GM12878 (cell line): ENCODE measurements at regions not wholly inside any gene's neighbourhood (a gene's known extent, or its start where the extent isn't known, plus 50 kb on each side); places are given as distances from the start of the nearest gene placed in this dataset.

ENCODE experiments used
- ATAC-seq: fragments of 200-7000 bp; cut with Tn5 transposase; 3 replicates; pipeline ENCODE4 v1.9.1; 2020; ENCODE audit warnings: mild to moderate bottlenecking, moderate library complexity
- BruUV-seq: library from RNA; stranded (reverse); fragments of 400-500 nt; replicated peaks from 2 replicates; lab custom pipeline; 2021; lab: Mats Ljungman, UMichigan
- CTCF ChIA-PET: fragments of 300-600 bp; sonication (Branson Sonifier 250); formaldehyde crosslinking; extraction: SDS; loops from one replicate; lab custom pipeline; 2021; ENCODE audit warnings: inconsistent platforms; lab: Yijun Ruan, JAX
- POLR2A ChIA-PET: fragments of 350-600 bp; formaldehyde crosslinking; extraction: SDS; loops from one replicate; lab custom pipeline; 2021; ENCODE audit warnings: inconsistent platforms; lab: Charles Lee
- RAD21 ChIA-PET: fragments of 300-600 bp; sonication (Branson Sonifier 250); formaldehyde crosslinking; loops from one replicate; lab custom pipeline; 2023; ENCODE audit warnings: antibody characterized with exemption; ENCODE audit not compliant: unreplicated experiment; lab: Charles Lee
- SMC1A ChIA-PET: fragments of 300-600 bp; sonication (Branson Sonifier 250); formaldehyde crosslinking; loops from one replicate; lab custom pipeline; 2023; ENCODE audit not compliant: unreplicated experiment, uncharacterized antibody; lab: Charles Lee
- DNase-seq: peaks from one replicate; pipeline ENCODE4 v3.0.0-alpha.2; 2011; ENCODE audit warnings: low read depth, low spot score
- FAIRE-seq: peaks from 3 replicates; lab custom pipeline; 2011; peaks lifted over from hg19 to GRCh38; lab: Jason Lieb, UNC
- H2AFZ ChIP-seq: 2 replicates; pipeline ENCODE4 v1.6.0; 2011; ENCODE audit warnings: low read depth, low read length, control low read depth; ENCODE audit not compliant: control insufficient read depth
- H3K27ac ChIP-seq: 2 replicates; pipeline ENCODE4 v1.5.1; 2011; ENCODE audit warnings: control low read depth; ENCODE audit not compliant: control insufficient read depth, insufficient read depth
- H3K27me3 ChIP-seq, 2 experiments: replicated peaks in 1 of 2; 2 replicates each; pipeline versions ENCODE4 v1.6.0 to v1.6.1; 2011; ENCODE audit warnings: low read length in 1 of 2; ENCODE audit not compliant: control insufficient read depth in 2 of 2, insufficient read depth in 2 of 2
- H3K36me3 ChIP-seq, 2 experiments: 2 replicates each; pipeline ENCODE4 v1.5.1; 2011; ENCODE audit warnings: low read length in 1 of 2; ENCODE audit not compliant: control insufficient read depth in 2 of 2, insufficient read depth in 2 of 2
- H3K4me1 ChIP-seq: 2 replicates; pipeline ENCODE4 v1.6.1; 2011; ENCODE audit warnings: mild to moderate bottlenecking, low read length, moderate library complexity, mixed read lengths; ENCODE audit not compliant: control insufficient read depth, insufficient read depth
- H3K4me2 ChIP-seq: 2 replicates; pipeline ENCODE4 v1.6.0; 2011; ENCODE audit warnings: control low read depth; ENCODE audit not compliant: control insufficient read depth, insufficient read depth
- H3K4me3 ChIP-seq: fragments of 200-600 bp; sonication (generic); 2 replicates; pipeline ENCODE4 v1.5.1; 2016
- H3K79me2 ChIP-seq: 2 replicates; pipeline ENCODE4 v1.6.0; 2011; ENCODE audit warnings: low read length; ENCODE audit not compliant: control insufficient read depth, insufficient read depth
- H3K9ac ChIP-seq: 2 replicates; pipeline ENCODE4 v1.8.0; 2011; ENCODE audit warnings: low read length, control low read depth, mixed read lengths; ENCODE audit not compliant: control insufficient read depth, insufficient read depth
- H3K9me3 ChIP-seq: replicated peaks from 3 replicates; pipeline ENCODE4 v1.5.1; 2011; ENCODE audit warnings: mild to moderate bottlenecking, low read length; ENCODE audit not compliant: control insufficient read depth, insufficient read depth
- H4K20me1 ChIP-seq: 2 replicates; pipeline ENCODE4 v1.6.0; 2011; ENCODE audit not compliant: control insufficient read depth, insufficient read depth
- CREM ChIP-seq: IDR thresholded peaks from 2 replicates; pipeline ENCODE4 v1.6.1; 2014; ENCODE audit warnings: antibody characterized with exemption, low read depth
- FOXK2 ChIP-seq: fragments of 450-650 bp; IDR thresholded peaks from 2 replicates; pipeline ENCODE4 v1.6.1; 2017; ENCODE audit warnings: mild to moderate bottlenecking, moderate library complexity
- IRF4 ChIP-seq: IDR thresholded peaks from 2 replicates; pipeline ENCODE4 v1.6.1; 2011; ENCODE audit warnings: low read depth, low read length
- NR2C1 ChIP-seq: fragments of 450-650 bp; IDR thresholded peaks from 2 replicates; pipeline ENCODE4 v1.6.1; 2017; ENCODE audit warnings: antibody characterized with exemption, mild to moderate bottlenecking, moderate library complexity
- NR2C2 ChIP-seq: IDR thresholded peaks from 2 replicates; pipeline ENCODE4 v1.6.1; 2011; ENCODE audit warnings: borderline replicate concordance, low read depth; ENCODE audit not compliant: control insufficient read depth, insufficient read length
- SREBF2 ChIP-seq: IDR thresholded peaks from 2 replicates; pipeline ENCODE4 v1.6.1; 2012; ENCODE audit warnings: mild to moderate bottlenecking, low read length
- ZNF592 ChIP-seq: fragments of 450-650 bp; IDR thresholded peaks from 2 replicates; pipeline ENCODE4 v1.6.1; 2017; ENCODE audit warnings: mild to moderate bottlenecking, moderate library complexity
- WGBS: methylation state at CpG from one replicate; pipeline ENCODE4 v1.1.6; 2016; ENCODE audit warnings: low lambda C conversion rate; ENCODE audit not compliant: insufficient replicate concordance, insufficient coverage; ENCODE audit errors: missing lambda C conversion rate; 5-methylcytosine and 5-hydroxymethylcytosine counted together
- in situ Hi-C: fragments of 300-500 bp; cut with MboI; formaldehyde crosslinking; loops from 9 replicates; pipeline ENCODE4 v1.14.3; 2018; ENCODE audit warnings: mixed read lengths
- intact Hi-C: fragments of 100-400 bp; cut with micrococcal nuclease; formaldehyde crosslinking; loops from one replicate; pipeline ENCODE4 v1.14.2; 2022; ENCODE audit not compliant: unreplicated experiment

GRCh38 chr10:4012848-4013247, 227.8 kb upstream of the KLF6 start:
- 50% methylated on average over 2 of the region's 2 CpGs for WGBS
- H3K4me3 ChIP-seq: no peak overlapping the region
- H3K4me1 ChIP-seq: peaks cover 9% of the 10 kb centered on the region
- H2AFZ ChIP-seq: no peak overlapping the region
- H3K36me3 ChIP-seq: no peaks in the 10 kb centered on the region
- no peak overlapping the region for H3K27ac ChIP-seq
- H3K27me3 ChIP-seq: no peaks in the 10 kb centered on the region
- DNase-seq: no peak
- H4K20me1 ChIP-seq: no peaks in the 10 kb centered on the region
- H3K79me2 ChIP-seq: no peaks in the 10 kb centered on the region
- H3K9me3 ChIP-seq: no peaks in the 10 kb centered on the region; the same call in 2 of the 3 replicates
- ChIA-PET CTCF (interaction anchor here (0.6 kb wide), 1 partner anchor 110 kb away, joined by 3 read pairs; no protein-coding TSS in a partner anchor), SMC1A (interaction anchor here (1.2 kb wide), 1 partner anchor 231 kb away, joined by 3 read pairs; no protein-coding TSS in a partner anchor), RAD21 (interaction anchor here (0.7 to 1.6 kb wide), 4 partner anchors 146 to 230 kb away, joined by 3 read pairs; no protein-coding TSS in a partner anchor), POLR2A (no interaction called here)
- FAIRE-seq: no peak
- no TSS peak for BruUV-seq
- no peak overlapping the region for H3K9ac ChIP-seq
- TF ChIP-seq IRF4: no peak
- TF ChIP-seq FOXK2: no peak
- TF ChIP-seq NR2C2: no peak
- TF ChIP-seq CREM: no peak
- TF ChIP-seq NR2C1: no peak
- TF ChIP-seq ZNF592: no peak
- no peak for TF ChIP-seq SREBF2
- in situ Hi-C loops: no loop called here
- intact Hi-C loops: no loop called here
- ATAC-seq: no peak
- no peak overlapping the region for H3K4me2 ChIP-seq
